ENCODE measurements at regions not wholly inside any gene's neighbourhood (a gene's known extent, or its start where the extent isn't known, plus 50 kb on each side); places are given as distances from the start of the nearest gene placed in this dataset.

DNA sequence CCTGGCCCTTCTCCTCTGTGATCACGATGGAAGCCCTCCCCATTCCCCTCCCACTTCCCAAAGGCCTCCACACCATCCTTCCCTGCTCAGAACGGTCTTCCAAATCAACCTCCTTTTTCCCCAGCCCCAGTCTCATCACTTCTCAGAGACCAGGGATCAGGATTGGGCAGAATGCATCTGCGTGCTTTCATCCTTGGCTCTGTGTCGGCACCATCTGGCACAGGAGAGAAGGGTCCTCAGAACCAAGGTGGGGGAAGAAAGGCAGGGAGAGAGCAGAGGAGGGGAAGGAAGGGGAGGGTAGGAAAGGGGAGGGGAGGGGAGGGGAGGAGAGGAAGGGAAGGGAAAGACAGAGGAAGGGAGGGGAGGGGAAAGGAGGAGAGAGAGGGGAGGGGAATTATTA, 52.4 kb upstream of the FICD start:
- ATAC-seq = no peak
- peaks cover 11% of the 10 kb centered on the region for H3K27me3 Mint-ChIP-seq
- H3K4me3 Mint-ChIP-seq = no peak overlapping the region
- DNase-seq = no peak
- H3K36me3 Mint-ChIP-seq (ENCODE audit: low read depth) = no peaks in the 10 kb centered on the region
- no peak overlapping the region for H3K27ac Mint-ChIP-seq
- no peaks in the 10 kb centered on the region for H3K4me1 Mint-ChIP-seq
- no peaks in the 10 kb centered on the region for H3K9me3 Mint-ChIP-seq

DNA sequence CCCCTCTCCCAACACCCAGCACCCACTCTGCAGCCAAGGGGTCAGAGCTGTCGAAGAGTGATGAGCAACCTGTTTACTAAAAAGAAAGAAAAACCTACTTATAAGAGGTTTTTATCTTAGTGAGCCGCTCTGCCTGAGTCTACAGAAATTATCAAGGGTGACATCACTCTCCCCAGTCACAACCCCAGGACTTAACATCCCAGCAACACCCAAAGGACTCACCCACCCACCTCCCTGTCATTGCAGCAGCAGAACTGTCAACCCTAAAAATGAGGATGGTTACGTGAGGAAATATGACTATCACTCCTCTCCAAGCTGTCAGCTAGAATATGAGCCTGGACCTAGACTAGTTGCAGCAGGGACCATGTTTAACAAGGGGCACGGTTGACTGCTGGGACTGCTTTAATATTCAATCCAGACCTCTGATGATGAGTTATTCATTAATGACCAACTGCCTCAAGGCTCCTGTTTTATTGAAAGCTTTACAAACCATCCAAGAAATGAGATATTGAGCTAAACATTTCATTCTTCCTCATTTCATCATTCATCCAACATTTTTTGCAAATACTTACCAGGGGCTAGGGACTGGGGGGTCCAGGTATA, 53.9 kb upstream of the FICD start:
- H3K9me3 Mint-ChIP-seq = no peaks in the 10 kb centered on the region
- ATAC-seq (no peak), DNase-seq (no peak)
- H3K4me3 Mint-ChIP-seq = no peak overlapping the region
- H3K27me3 Mint-ChIP-seq = peaks cover 13% of the 10 kb centered on the region
- no peak overlapping the region for H3K27ac Mint-ChIP-seq
- no peaks in the 10 kb centered on the region for H3K4me1 Mint-ChIP-seq
- H3K36me3 Mint-ChIP-seq (ENCODE audit: low read depth) = no peaks in the 10 kb centered on the region

DNA sequence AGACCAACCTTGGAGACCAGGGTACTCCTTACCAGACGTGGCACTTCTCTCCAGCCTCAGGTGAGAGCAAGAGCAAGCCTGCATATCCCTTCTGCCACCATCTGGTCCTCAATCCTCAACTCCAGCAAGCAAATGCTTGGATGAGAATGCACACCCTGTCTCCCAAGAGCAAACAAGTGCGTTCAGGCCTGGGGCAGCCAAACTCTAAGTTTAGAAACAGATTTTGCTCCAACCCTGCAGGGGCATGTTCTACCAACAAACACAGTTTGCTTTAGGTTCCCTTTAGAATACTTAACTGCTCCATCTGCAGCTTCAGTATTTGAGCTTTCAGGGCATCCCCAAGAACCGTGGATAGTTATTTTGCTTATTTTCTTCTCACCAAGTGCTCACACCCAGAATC, 55.9 kb upstream of the FICD start:
- H3K27ac Mint-ChIP-seq = no peak overlapping the region
- peaks cover 18% of the 10 kb centered on the region for H3K27me3 Mint-ChIP-seq
- no peak overlapping the region for H3K4me3 Mint-ChIP-seq
- no peaks in the 10 kb centered on the region for H3K36me3 Mint-ChIP-seq (ENCODE audit: low read depth)
- no peak for DNase-seq
- no peak for ATAC-seq
- no peaks in the 10 kb centered on the region for H3K9me3 Mint-ChIP-seq
- no peaks in the 10 kb centered on the region for H3K4me1 Mint-ChIP-seq

DNA sequence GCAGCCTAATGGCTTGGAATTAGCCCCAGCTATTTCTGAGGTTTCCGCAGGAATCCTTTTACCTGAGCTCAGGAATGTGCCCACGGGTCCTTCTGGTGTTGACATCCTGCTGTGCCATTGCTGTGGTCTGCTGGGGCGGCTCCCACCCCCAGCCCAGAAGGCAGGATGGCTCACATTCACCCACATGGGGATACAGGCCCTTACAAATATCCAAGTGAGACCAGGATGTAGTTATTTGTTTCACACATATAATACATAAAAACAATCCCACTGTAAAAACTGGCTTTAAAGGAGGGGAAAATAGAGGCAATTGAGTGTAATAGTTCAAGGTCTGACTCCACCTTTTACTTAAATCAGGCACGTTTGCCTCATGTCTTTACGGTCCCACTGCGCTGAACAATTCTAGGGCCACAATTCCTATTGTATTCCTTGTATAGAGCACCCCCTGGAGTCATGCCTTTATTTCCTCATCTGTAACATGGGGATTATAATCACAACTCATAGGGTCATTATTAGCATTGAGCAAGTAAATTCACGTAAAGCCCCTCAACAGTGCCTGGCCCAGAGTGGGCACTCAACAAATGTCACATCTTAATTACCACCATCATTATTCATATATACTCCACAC, 57.2 kb upstream of the FICD start:
- no peaks in the 10 kb centered on the region for H3K4me1 Mint-ChIP-seq
- no peaks in the 10 kb centered on the region for H3K36me3 Mint-ChIP-seq (ENCODE audit: low read depth)
- ATAC-seq (no peak), DNase-seq (no peak)
- H3K9me3 Mint-ChIP-seq = no peaks in the 10 kb centered on the region
- H3K27ac Mint-ChIP-seq = no peak overlapping the region
- H3K27me3 Mint-ChIP-seq = peaks cover 12% of the 10 kb centered on the region
- no peak overlapping the region for H3K4me3 Mint-ChIP-seq

DNA sequence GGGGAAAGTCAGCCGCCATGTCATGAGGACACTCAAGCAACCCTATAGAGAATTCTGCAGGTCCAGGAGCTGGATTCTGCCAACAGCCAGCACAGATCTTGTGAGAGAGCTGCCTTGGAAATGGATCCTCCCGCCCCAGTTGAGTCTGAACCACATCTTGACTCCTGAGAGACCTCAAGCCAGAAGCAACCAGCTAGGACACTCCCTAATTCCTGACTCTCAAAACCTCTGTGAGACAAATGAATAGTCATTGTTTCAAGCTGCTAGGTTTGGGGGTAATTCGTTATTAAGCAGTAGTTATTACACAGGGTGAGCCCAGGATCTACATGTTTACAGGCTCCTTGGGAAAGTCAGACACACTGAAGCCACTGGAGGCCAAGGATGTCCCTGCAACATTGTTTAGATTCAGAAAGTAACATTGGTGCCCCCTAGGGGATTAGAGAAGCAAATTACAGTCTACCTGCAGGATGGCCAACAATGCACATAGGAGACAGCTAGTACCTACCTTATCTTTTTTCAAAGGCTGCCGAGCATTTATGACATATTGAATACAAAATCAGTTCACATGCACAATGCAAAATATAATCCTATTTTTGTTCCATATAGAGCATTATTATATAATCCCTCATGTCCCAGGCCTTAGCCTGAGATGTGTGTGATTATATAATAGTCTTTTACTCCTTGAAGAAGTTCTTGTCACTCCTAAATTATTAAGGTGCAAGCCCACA, 57.9 kb upstream of the FICD start:
- H3K27me3 Mint-ChIP-seq = peaks cover 10% of the 10 kb centered on the region
- H3K4me3 Mint-ChIP-seq = no peak overlapping the region
- peak; percentile 65 for ATAC-seq
- no peaks in the 10 kb centered on the region for H3K36me3 Mint-ChIP-seq (ENCODE audit: low read depth)
- H3K27ac Mint-ChIP-seq = no peak overlapping the region
- no peak for DNase-seq
- H3K9me3 Mint-ChIP-seq = no peaks in the 10 kb centered on the region
- H3K4me1 Mint-ChIP-seq = no peaks in the 10 kb centered on the region

DNA sequence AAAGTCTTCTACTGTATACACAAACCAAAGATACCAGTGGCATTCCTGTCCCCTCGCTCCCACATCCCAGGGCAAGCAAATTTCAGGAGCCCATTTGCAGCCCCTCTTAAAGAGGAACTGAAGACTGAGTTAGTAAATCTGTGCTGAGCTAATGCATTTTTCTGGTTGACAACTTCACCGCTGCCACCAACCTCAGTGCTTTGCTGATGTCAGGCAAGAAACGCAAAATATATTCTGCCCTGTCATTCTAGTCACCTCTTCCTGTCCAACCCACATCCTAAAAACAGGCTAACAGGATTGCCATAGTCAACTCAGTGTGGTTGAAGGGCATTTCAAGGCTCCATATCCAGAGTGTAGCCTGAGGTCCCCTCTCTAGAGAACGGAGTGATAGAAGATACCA, 59.4 kb upstream of the FICD start:
- DNase-seq (no peak), ATAC-seq (no peak)
- Mint-ChIP-seq H3K27ac (no peak overlapping the region), H3K27me3 (peaks cover 18% of the 10 kb centered on the region), H3K4me3 (no peak overlapping the region), H3K9me3 (no peaks in the 10 kb centered on the region), H3K36me3 (ENCODE audit: low read depth) (no peaks in the 10 kb centered on the region), H3K4me1 (no peaks in the 10 kb centered on the region)

DNA sequence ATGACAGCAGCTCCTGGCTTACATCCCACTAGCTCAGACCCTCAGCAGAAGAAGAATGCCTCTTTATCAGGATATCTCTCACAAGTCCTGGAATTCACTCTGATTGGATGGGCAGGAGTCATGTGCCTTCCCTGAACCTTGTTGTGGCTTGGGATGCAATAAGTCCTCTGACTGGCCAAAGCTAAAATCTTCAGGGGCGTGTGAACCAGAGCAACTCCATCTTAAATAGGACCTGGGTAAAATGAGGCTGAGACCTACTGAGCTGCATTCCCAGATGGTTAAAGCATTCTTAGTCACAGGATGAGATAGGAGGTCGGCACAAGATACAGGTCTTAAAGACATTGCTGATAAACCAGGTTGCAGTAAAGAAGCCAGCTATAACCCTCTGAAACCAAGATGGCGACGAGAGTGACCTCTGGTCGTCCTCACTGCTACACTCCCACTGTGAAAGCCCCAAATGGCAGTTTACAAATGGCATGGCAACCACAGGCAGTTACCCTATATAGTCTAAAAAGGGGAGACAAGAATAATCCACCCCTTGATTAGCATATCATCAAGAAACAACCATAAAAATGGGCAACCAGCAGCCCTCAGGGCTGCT, 60.4 kb upstream of the FICD start:
- no peak overlapping the region for H3K4me3 Mint-ChIP-seq
- H3K4me1 Mint-ChIP-seq = no peaks in the 10 kb centered on the region
- no peak for DNase-seq
- no peak for ATAC-seq
- no peaks in the 10 kb centered on the region for H3K36me3 Mint-ChIP-seq (ENCODE audit: low read depth)
- H3K9me3 Mint-ChIP-seq = no peaks in the 10 kb centered on the region
- H3K27ac Mint-ChIP-seq = no peak overlapping the region
- peaks cover 16% of the 10 kb centered on the region for H3K27me3 Mint-ChIP-seq

DNA sequence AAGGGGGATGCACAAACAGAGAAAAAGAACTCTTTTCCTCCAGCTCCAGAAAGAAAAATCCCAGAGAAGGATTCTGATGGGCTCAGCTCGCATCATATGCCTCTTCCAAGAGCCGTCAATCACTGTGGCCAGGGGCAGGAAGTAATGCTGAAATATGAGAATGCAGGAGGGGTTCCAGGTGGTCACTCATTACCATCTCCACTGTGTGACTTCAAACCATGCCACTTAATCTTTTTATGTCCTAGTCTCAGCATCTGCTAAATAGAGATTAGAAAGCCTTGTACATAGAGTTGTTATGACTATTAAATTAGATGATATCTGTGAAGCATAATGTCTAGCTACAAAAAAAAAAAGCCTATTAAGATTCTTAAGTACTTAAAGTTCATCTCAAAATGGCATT, 65.6 kb upstream of the FICD start:
- Mint-ChIP-seq H3K4me1 (no peaks in the 10 kb centered on the region), H3K4me3 (no peak overlapping the region), H3K27me3 (peaks cover 15% of the 10 kb centered on the region), H3K27ac (no peak overlapping the region), H3K36me3 (ENCODE audit: low read depth) (no peaks in the 10 kb centered on the region), H3K9me3 (no peaks in the 10 kb centered on the region)
- DNase-seq (no peak), ATAC-seq (no peak)

DNA sequence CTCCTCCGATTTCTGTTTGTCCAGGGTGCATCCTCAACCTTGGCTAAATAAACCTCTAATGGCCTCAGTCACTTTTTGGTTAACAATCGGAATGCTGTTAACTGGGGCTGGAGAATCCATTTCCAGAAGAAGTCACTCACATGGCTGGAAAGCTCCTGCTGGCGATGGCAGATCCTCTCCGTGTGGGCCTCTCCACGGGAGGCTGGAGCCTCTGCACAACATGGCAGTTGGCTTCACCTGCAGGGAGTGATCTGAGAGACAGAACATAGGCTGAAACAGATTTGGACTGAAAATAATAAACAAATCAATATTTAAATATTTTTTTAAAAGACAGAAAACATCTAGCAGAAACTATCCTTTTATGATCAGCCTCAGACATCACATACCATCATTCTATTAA, 66.8 kb upstream of the FICD start:
- no peaks in the 10 kb centered on the region for H3K4me1 Mint-ChIP-seq

DNA sequence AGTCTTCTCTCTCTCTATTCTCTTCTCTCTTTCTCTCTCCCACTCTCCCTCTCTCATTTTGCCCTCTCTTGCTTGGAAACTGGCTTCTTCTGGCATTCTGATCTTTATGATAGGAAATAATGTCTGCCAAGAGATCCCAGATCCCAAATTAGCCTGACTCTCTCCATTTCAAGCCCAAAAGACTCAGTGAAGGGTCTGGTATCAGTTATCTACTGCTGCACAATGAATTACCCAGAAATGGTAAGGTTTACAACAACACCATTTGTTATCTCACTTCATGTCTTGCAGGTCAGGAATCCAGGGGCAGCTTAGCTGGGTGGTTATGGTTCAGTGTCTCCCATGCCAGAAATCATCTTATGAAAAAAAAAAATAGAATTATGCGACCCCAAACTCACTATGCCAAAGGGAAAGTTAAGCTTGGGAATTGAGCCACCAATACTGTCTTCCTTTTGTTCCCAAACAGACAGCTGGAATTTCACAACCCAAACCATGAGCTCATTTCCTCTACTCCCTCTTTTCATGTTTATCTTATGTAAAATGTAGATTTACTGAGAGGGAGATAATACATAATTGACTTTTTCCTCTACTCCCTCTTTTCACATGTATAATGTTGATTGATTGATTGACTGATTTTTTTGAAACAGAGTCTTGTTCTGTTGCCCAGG, 67.8 kb upstream of the FICD start:
- no peak for ATAC-seq
- H3K4me1 Mint-ChIP-seq = no peaks in the 10 kb centered on the region
- no peak overlapping the region for H3K4me3 Mint-ChIP-seq
- H3K27me3 Mint-ChIP-seq = peaks cover 16% of the 10 kb centered on the region
- no peaks in the 10 kb centered on the region for H3K9me3 Mint-ChIP-seq
- H3K36me3 Mint-ChIP-seq (ENCODE audit: low read depth) = no peaks in the 10 kb centered on the region
- DNase-seq = no peak
- no peak overlapping the region for H3K27ac Mint-ChIP-seq

More for the DNA sequence above, 66.8 kb upstream of the FICD start:
- H3K9me3 Mint-ChIP-seq = no peaks in the 10 kb centered on the region
- ATAC-seq = no peak
- no peaks in the 10 kb centered on the region for H3K36me3 Mint-ChIP-seq (ENCODE audit: low read depth)
- no peak overlapping the region for H3K4me3 Mint-ChIP-seq
- H3K27me3 Mint-ChIP-seq = peaks cover 15% of the 10 kb centered on the region
- H3K27ac Mint-ChIP-seq = no peak overlapping the region
- no peak for DNase-seq

DNA sequence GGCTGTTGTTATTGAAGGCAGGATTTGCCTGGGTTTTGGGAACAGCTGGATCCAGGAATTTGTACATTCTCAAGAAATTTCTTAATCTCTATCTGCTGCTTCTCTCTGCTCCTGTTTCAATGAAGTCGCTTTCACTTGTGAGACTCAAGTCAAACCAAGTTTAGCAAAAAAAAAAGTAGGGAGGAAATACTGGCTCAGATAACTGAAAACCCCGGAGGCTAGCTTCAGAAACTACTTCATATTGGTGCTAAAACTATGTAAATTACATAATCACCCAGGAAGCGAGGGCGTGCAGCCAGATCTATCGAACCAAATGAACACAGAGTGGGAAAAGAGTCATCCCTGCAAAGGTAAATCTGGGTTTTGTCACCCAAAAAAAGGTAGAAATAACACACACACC, 68.3 kb upstream of the FICD start:
- H3K27ac Mint-ChIP-seq = no peak overlapping the region

DNA sequence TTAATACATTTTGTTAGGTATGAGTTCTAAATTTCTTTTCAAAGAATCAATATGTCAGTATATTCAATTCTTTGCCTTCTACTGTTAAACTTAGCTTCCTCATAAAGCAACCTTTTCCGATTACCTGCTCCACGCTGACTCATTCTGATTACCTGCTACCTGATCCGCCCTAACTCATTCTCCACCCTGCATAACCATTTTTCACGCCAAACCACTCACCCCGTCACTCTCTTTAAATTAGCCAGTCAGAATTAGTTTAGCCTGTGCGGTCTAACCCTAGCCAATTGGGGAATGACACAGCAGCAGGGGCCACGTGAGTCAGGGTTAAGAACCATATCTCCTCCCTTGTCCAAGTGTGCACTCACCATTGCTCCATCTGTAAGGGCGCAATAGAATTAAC, 72.2 kb upstream of the FICD start:
- Mint-ChIP-seq H3K4me1 (no peaks in the 10 kb centered on the region), H3K36me3 (ENCODE audit: low read depth) (no peaks in the 10 kb centered on the region), H3K27ac (no peak overlapping the region)

More for the DNA sequence above, 68.3 kb upstream of the FICD start:
- peaks cover 17% of the 10 kb centered on the region for H3K27me3 Mint-ChIP-seq
- DNase-seq = no peak
- no peak overlapping the region for H3K4me3 Mint-ChIP-seq
- no peaks in the 10 kb centered on the region for H3K9me3 Mint-ChIP-seq
- ATAC-seq = no peak
- no peaks in the 10 kb centered on the region for H3K36me3 Mint-ChIP-seq (ENCODE audit: low read depth)
- no peaks in the 10 kb centered on the region for H3K4me1 Mint-ChIP-seq

DNA sequence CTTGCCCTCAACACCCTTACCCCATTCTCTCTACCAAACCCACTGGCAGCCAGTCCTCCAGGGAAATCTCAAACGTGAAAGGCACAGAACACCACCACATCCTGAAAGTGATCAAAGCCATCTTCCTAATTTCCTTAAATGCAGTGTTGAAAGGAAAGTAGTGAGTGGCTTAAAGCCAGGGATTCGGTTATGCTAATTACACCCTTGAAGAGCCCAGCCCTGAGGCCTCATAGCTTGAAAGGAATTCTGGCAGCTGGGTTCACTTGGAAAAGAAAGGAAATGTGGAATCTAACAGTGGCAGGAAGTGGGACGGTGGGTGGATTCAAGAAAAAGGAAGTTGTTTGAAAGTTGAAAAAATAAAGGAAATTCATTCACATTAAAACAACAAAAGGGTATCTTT, 73.0 kb upstream of the FICD start:
- DNase-seq = no peak
- no peaks in the 10 kb centered on the region for H3K4me1 Mint-ChIP-seq
- H3K9me3 Mint-ChIP-seq = no peaks in the 10 kb centered on the region
- no peaks in the 10 kb centered on the region for H3K36me3 Mint-ChIP-seq (ENCODE audit: low read depth)
- H3K4me3 Mint-ChIP-seq = no peak overlapping the region
- no peak overlapping the region for H3K27ac Mint-ChIP-seq
- ATAC-seq = no peak
- H3K27me3 Mint-ChIP-seq = peaks cover 15% of the 10 kb centered on the region

More for the DNA sequence above, 72.2 kb upstream of the FICD start:
- no peaks in the 10 kb centered on the region for H3K9me3 Mint-ChIP-seq
- H3K4me3 Mint-ChIP-seq = no peak overlapping the region
- ATAC-seq (no peak), DNase-seq (no peak)
- H3K27me3 Mint-ChIP-seq = peaks cover 18% of the 10 kb centered on the region

DNA sequence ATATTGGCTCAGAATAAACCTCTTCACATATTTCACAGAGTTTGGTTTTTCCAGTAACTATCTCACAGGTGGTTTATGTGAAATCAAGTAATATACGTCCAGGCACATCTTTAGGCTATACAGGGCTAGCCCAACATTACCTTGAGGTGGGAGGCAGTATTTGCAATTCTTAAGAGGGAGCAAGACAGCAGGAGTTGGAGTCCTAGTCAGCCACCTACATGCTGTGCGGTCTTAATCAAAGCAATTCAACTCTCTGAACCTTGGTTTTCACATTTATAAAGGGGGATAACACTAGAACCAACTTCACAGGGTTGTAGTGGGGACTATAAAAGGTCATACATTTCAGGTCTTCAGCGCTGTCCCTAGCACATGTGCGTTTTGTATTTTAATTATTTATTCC, 73.5 kb upstream of the FICD start:
- peaks cover 16% of the 10 kb centered on the region for H3K27me3 Mint-ChIP-seq
- no peak for ATAC-seq
- H3K36me3 Mint-ChIP-seq (ENCODE audit: low read depth) = no peaks in the 10 kb centered on the region
- DNase-seq = no peak
- H3K4me3 Mint-ChIP-seq = no peak overlapping the region
- no peak overlapping the region for H3K27ac Mint-ChIP-seq
- no peaks in the 10 kb centered on the region for H3K9me3 Mint-ChIP-seq
- H3K4me1 Mint-ChIP-seq = no peaks in the 10 kb centered on the region

DNA sequence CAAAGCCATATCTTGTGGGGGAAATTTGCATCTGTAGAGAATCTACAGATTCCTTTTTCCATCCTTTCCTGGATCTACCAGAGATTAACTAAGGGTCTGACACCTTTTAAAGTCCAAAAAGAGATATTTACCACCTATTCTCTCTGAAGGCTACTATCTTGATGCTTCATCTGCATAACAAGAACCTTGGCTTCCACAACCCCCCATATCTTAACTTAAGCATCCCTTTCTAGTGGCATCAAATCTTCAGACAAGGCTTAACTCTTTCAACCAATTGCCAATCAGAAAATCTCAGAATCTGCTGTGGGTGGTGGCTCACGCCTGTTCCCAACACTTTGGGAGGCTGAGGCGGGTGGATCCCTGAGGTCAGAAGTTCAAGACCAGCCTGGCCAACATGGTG, 74.3 kb upstream of the FICD start:
- no peak for ATAC-seq
- Mint-ChIP-seq H3K27ac (no peak overlapping the region), H3K36me3 (ENCODE audit: low read depth) (no peaks in the 10 kb centered on the region)

More for the DNA sequence above, 74.3 kb upstream of the FICD start:
- DNase-seq = no peak
- no peak overlapping the region for H3K4me3 Mint-ChIP-seq
- H3K4me1 Mint-ChIP-seq = no peaks in the 10 kb centered on the region
- peaks cover 16% of the 10 kb centered on the region for H3K27me3 Mint-ChIP-seq
- H3K9me3 Mint-ChIP-seq = no peaks in the 10 kb centered on the region

All from activated naive CD8-positive, alpha-beta T cell treated with anti-CD3 and anti-CD28 coated beads, Interleukin-2, amount 50 U/mL, for 24 hours (primary cell).